Lung (tissue), 11 donors: ENCODE measurements at regions not wholly inside any gene's neighbourhood (a gene's known extent, or its start where the extent isn't known, plus 50 kb on each side); places are given as distances from the start of the nearest gene placed in this dataset.

ENCODE experiments used
- ATAC-seq: fragments of 200-7000 bp; cut with Tn5 transposase; one replicate; pipeline ENCODE4 v1.9.1; 2020; ENCODE audit warnings: moderate number of reproducible peaks; ENCODE audit not compliant: insufficient read depth, low FRiP score
- DNase-seq, 3 donors: peaks; one replicate each; pipeline ENCODE4 v3.0.0-alpha.2; 2013 to 2017
- H3K27ac ChIP-seq, 2 donors: one replicate each; pipeline ENCODE4 v1.5.1; 2013; ENCODE audit warnings: mild to moderate bottlenecking in 2 of 2, moderate library complexity in 2 of 2, control low read depth in 1 of 2, inconsistent platforms in 1 of 2, low read depth in 1 of 2, low read length in 1 of 2
- H3K27me3 ChIP-seq, 3 donors: one replicate each; pipeline ENCODE4 v1.5.1; 2013; ENCODE audit warnings: low read length in 2 of 3; ENCODE audit not compliant: control insufficient read depth in 3 of 3, insufficient read depth in 3 of 3
- H3K36me3 ChIP-seq, 4 donors: one replicate each; pipeline ENCODE4 v1.5.1; 2013; ENCODE audit warnings: low read length in 4 of 4, mild to moderate bottlenecking in 1 of 4, moderate library complexity in 1 of 4; ENCODE audit not compliant: control insufficient read depth in 4 of 4, insufficient read depth in 4 of 4
- H3K4me1 ChIP-seq, 5 donors: one replicate each; pipeline ENCODE4 v1.5.1; 2013; ENCODE audit warnings: low read length in 5 of 5, mild to moderate bottlenecking in 2 of 5, moderate library complexity in 1 of 5; ENCODE audit not compliant: control insufficient read depth in 5 of 5, insufficient read depth in 5 of 5
- H3K4me3 ChIP-seq: one replicate; pipeline ENCODE4 v1.5.1; 2013; ENCODE audit warnings: mild to moderate bottlenecking, control low read depth, moderate library complexity
- H3K9ac ChIP-seq, 2 donors: one replicate each; pipeline ENCODE4 v1.5.1; 2013; ENCODE audit warnings: low read length in 2 of 2, control low read depth in 1 of 2; ENCODE audit not compliant: insufficient read depth in 1 of 2
- H3K9me3 ChIP-seq, 4 donors: one replicate each; pipeline ENCODE4 v1.5.1; 2013; ENCODE audit warnings: low read length in 3 of 4, mild to moderate bottlenecking in 1 of 4, moderate library complexity in 1 of 4; ENCODE audit not compliant: control insufficient read depth in 4 of 4, insufficient read depth in 3 of 4
- WGBS, 2 donors: extraction: QIAGEN DNeasy Blood & Tissue Kit; methylation state at CpG; one replicate each; pipeline ENCODE4 v1.1.7; 2013; 5-methylcytosine and 5-hydroxymethylcytosine counted together
- TF ChIP-seq, protein P1 (sequence below): IDR thresholded peaks from 2 replicates; pipeline ENCODE4 v1.5.1; 2012; ENCODE audit warnings: mild to moderate bottlenecking; ENCODE audit errors: control extremely low read depth, extremely low read depth
- donor health status: control.
- donor health status: control.
- donor health status: Bipolar disorder and iron deficiency.
- donor health status: healthy.
- donor health status: DM: yes; HTN: yes; CAD: no.

DNA sequence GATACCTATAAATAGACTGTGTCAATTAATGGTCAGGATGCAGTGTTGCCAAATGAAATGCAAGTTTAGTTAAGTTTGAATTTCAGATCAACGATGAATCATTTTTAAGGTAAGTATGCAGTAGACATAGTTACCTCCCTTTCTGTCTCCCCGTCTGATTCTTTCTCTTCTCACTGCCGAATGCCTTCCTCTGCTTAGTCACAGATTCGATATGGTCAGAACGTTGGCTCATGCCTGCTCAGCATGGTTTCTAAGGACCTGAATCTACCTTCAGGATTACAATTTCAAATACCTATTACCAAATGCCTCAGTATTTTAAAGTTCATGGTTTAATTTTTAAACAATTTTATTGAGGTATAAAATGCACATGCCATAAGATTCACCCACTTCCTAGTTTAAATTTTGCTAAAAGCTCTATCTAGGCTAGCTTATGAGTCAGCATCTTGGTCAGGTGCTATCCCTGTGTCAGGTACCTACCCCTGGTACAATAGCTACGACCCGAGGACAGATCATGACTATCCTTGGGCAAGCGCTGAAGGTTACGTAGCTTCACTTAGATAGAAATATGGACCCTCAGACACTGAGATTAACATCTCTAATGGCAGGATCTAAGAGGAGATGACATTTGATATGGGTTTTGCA, 78.2 kb upstream of the SPON1 start:
- no peak overlapping the region for H3K27ac ChIP-seq
- TF ChIP-seq, protein P1, sequence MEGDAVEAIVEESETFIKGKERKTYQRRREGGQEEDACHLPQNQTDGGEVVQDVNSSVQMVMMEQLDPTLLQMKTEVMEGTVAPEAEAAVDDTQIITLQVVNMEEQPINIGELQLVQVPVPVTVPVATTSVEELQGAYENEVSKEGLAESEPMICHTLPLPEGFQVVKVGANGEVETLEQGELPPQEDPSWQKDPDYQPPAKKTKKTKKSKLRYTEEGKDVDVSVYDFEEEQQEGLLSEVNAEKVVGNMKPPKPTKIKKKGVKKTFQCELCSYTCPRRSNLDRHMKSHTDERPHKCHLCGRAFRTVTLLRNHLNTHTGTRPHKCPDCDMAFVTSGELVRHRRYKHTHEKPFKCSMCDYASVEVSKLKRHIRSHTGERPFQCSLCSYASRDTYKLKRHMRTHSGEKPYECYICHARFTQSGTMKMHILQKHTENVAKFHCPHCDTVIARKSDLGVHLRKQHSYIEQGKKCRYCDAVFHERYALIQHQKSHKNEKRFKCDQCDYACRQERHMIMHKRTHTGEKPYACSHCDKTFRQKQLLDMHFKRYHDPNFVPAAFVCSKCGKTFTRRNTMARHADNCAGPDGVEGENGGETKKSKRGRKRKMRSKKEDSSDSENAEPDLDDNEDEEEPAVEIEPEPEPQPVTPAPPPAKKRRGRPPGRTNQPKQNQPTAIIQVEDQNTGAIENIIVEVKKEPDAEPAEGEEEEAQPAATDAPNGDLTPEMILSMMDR, result no peak
- ATAC-seq (no peak), DNase-seq (no peak)
- WGBS, 2 donors, result 94 to 95% methylated on average over 9 of the region's 9 CpGs
- H3K27me3 ChIP-seq, result no peaks in the 10 kb centered on the region
- no peaks in the 10 kb centered on the region for H3K9me3 ChIP-seq
- no peaks in the 10 kb centered on the region for H3K36me3 ChIP-seq
- no peak overlapping the region for H3K4me3 ChIP-seq
- no peak overlapping the region for H3K9ac ChIP-seq
- H3K4me1 ChIP-seq, result peaks cover 0 to 11% (median 0%) of the 10 kb centered on the region in 5 donors

DNA sequence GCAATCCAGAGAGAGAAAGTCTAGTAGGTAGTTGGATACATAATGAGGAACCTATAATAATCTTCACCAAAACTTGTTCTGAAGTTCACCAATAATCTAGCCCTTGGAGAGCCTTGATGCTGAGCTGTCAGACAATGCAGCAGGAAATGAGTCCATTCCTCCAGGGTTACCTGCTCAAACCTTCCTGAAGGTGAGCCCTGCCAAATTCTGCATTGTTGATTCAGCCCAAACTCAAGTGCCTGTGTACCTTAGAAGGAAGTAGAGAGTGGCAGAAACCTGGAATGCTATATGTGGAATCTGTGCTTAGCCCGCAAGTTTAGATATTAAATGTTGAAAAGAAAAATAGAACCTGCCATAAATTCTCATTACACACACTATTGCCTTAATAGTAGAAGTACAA, 77.4 kb upstream of the SPON1 start:
- TF ChIP-seq, protein P1, result no peak
- WGBS, 2 donors, result 77 to 95% methylated on average over 1 of the region's 1 CpG
- peak; percentile 43 for ATAC-seq
- no peak overlapping the region for H3K9ac ChIP-seq
- no peaks in the 10 kb centered on the region for H3K9me3 ChIP-seq
- DNase-seq, result peak in 1 of 3 donors; percentile 36
- H3K4me3 ChIP-seq, result no peak overlapping the region
- no peak overlapping the region for H3K27ac ChIP-seq
- H3K27me3 ChIP-seq, result no peaks in the 10 kb centered on the region
- H3K4me1 ChIP-seq, result peaks cover 0 to 11% (median 1%) of the 10 kb centered on the region in 5 donors
- no peaks in the 10 kb centered on the region for H3K36me3 ChIP-seq

DNA sequence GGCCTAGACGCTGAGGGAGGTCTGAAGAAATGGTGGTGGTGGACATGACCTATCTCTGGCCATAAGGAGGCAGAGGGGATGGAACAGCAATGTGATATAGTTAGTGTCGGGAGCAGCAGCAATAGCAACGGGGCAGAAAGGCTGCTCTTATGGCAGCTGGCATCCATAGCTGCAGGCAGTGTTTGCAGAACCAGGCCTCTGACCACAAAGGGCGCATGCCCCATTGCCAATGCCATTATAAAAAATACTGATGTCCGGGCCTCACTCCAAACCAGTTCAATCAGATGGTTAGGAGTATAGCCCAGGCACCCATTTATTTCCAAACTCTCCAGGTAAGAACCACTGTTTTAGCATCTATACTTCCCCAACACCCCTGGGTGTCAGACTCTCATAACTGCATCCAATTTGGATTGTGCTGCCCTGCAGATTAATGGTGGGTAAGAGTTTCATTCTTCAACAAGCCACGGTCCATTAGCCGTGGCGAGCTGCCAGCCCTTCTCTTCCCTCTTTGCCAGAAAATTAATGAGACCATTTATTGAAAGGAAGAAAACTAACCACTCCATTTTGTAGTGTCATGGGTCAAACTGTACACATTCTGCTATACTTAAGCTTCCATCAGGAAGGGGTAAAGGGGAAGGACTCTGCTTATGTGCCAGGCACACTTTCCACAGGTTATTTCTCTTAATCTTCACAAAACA, 72.8 kb upstream of the SPON1 start:
- H3K36me3 ChIP-seq, result no peaks in the 10 kb centered on the region
- no peaks in the 10 kb centered on the region for H3K9me3 ChIP-seq
- H3K27me3 ChIP-seq, result no peaks in the 10 kb centered on the region
- ATAC-seq (no peak), DNase-seq (peak in 2 of 3 donors; percentile 36 to 50)
- H3K27ac ChIP-seq, result no peak overlapping the region
- H3K4me1 ChIP-seq, result peaks cover 0 to 9% (median 4%) of the 10 kb centered on the region in 5 donors
- no peak overlapping the region for H3K9ac ChIP-seq
- no peak overlapping the region for H3K4me3 ChIP-seq
- TF ChIP-seq, protein P1, result no peak
- 67 to 72% methylated on average over 8 of the region's 8 CpGs for WGBS, 2 donors
